Body of pancreas (tissue), 4 donors: ENCODE measurements at regions not wholly inside any gene's neighbourhood (a gene's known extent, or its start where the extent isn't known, plus 50 kb on each side); places are given as distances from the start of the nearest gene placed in this dataset.

Experiments
- ATAC-seq: fragments of 150-250 bp; one replicate; pipeline ENCODE4 v1.9.1; 2016
- DNase-seq, 4 donors: peaks; one replicate each; pipeline ENCODE4 v3.0.0-alpha.2; 2019
- H3K27ac ChIP-seq, 4 donors: fragments of 200-600 bp; sonication (generic); 1 replicate in 3 of 4; 2 replicates in 1 of 4; pipeline versions ENCODE4 v1.5.1 to v1.6.1; 2016 to 2019; ENCODE audit warnings: mild to moderate bottlenecking in 1 of 4, mixed read lengths in 1 of 4, moderate library complexity in 1 of 4
- H3K27me3 ChIP-seq, 2 donors: fragments of 200-600 bp; sonication (generic); one replicate each; pipeline ENCODE4 v1.6.0; 2016; ENCODE audit warnings: mild to moderate bottlenecking in 1 of 2
- H3K36me3 ChIP-seq, 2 donors: fragments of 200-600 bp; sonication (generic); replicated peaks in 1 of 2; 2 replicates each; pipeline ENCODE4 v1.5.1; 2016; ENCODE audit warnings: low read depth in 2 of 2; ENCODE audit not compliant: insufficient read depth in 1 of 2
- H3K4me1 ChIP-seq: fragments of 200-600 bp; sonication (generic); one replicate; pipeline ENCODE4 v1.6.0; 2016
- H3K4me3 ChIP-seq, 2 donors: fragments of 200-600 bp; sonication (generic); 1 replicate in 1 of 2; 2 replicates in 1 of 2; pipeline ENCODE4 v1.5.1; 2016 to 2019
- H3K9me3 ChIP-seq, 3 donors: fragments of 200-600 bp; sonication (generic); 1 replicate in 2 of 3; 2 replicates in 1 of 3; pipeline ENCODE4 v1.5.1; 2016
- CTCF ChIP-seq, 7 experiments: fragments of 450-650 bp in 4 of 7; fragments of 200-600 bp in 3 of 7; sonication (generic) in 3 of 7; IDR thresholded peaks; one replicate each; pipeline ENCODE4 v1.5.1; 2016 to 2019; ENCODE audit warnings: antibody characterized with exemption in 7 of 7
- POLR2A ChIP-seq, 3 donors: fragments of 450-650 bp; IDR thresholded peaks; one replicate each; pipeline ENCODE4 v1.6.1; 2016; ENCODE audit warnings: antibody characterized with exemption in 3 of 3, mild to moderate bottlenecking in 2 of 3
- WGBS, 2 donors: methylation state at CpG; one replicate each; pipeline ENCODE4 v1.1.5; 2017; 5-methylcytosine and 5-hydroxymethylcytosine counted together
- intact Hi-C: fragments of 100-400 bp; cut with DNase I; formaldehyde crosslinking; loops from one replicate; pipeline ENCODE4 v1.15.1; 2023

DNA sequence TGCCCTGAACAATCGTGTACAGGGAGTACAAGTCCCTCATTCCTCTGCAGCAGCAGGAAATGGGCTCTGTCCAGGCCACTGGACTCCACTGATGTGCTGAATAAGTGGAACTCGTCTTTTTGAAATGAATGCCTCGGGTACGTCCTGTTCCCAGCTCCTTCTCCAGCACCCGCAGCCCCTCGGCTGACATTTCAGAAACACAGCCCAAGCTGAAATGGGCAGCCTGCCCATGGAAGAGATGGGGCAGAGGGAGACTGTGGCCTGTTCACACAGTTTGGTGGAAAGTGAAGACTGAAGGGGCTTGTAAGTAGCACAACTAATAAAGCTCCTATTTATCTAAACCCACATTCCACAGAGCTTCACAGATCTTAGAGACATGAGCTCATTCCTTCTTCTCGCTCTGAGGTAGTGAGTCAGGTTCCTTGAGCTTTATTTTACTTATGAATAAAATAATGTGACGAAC, 498.6 kb downstream of the TXNL1 start:
- Histone ChIP-seq H3K27me3 (no peaks in the 10 kb centered on the region), H3K36me3 (no peaks in the 10 kb centered on the region), H3K4me1 (no peaks in the 10 kb centered on the region), H3K27ac (peak overlapping the region in 1 of 4 donors; percentile 3), H3K4me3 (no peak overlapping the region), H3K9me3 (no peaks in the 10 kb centered on the region)
- intact Hi-C loops, result no loop called here
- 79 to 95% methylated on average over 8 of the region's 8 CpGs for WGBS, 2 donors
- DNase-seq (peak; percentile 13 to 26 (median 16)), ATAC-seq (peak; percentile 67)
- no peak for TF ChIP-seq POLR2A (IDR thresholded peaks at IDR 0.05)
- TF ChIP-seq CTCF (IDR thresholded peaks at IDR 0.05), result no peak

DNA sequence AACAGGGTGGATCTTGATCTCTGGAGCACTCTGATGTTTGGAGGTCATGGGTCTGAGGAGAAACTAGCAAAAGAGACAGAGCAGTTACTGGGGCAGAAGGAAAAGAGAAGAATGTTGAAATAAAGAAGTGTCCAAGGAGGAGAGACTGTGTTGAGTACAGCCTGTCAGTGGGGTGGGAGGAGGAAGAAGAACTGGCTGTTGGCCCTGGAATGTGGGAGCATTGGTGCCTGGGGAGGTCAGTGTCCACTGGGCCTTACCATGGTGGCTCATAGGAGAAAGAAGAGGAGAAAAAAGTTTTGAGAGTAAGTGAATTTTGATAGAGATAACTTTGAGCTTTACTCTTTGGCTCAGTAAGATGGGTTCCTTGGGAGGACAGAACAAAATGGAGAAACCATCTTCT, 499.0 kb downstream of the TXNL1 start:
- DNase-seq (peak in 1 of 4 donors; percentile 11), ATAC-seq (peak; percentile 33)
- no peaks in the 10 kb centered on the region for H3K36me3 ChIP-seq
- H3K27ac ChIP-seq, result peak overlapping the region in 1 of 4 donors; percentile 3
- no peak overlapping the region for H3K4me3 ChIP-seq
- TF ChIP-seq POLR2A (IDR thresholded peaks at IDR 0.05), result no peak
- TF ChIP-seq CTCF (IDR thresholded peaks at IDR 0.05), result no peak
- intact Hi-C loops, result no loop called here
- H3K4me1 ChIP-seq, result no peaks in the 10 kb centered on the region
- H3K9me3 ChIP-seq, result no peaks in the 10 kb centered on the region
- H3K27me3 ChIP-seq, result no peaks in the 10 kb centered on the region

- DNase-seq (no peak), ATAC-seq (no peak)
- Histone ChIP-seq H3K27ac (no peak overlapping the region), H3K9me3 (no peaks in the 10 kb centered on the region), H3K27me3 (no peaks in the 10 kb centered on the region), H3K36me3 (no peaks in the 10 kb centered on the region), H3K4me1 (no peaks in the 10 kb centered on the region), H3K4me3 (no peak overlapping the region)
- TF ChIP-seq CTCF (IDR thresholded peaks at IDR 0.05), result no peak
- TF ChIP-seq POLR2A (IDR thresholded peaks at IDR 0.05), result no peak
- WGBS, 2 donors, result 93 to 94% methylated on average over 2 of the region's 2 CpGs
- intact Hi-C loops, result no loop called here
Observed at GRCh38 chr18:56136105-56136504, 502.3 kb downstream of the TXNL1 start.

- intact Hi-C loops, result no loop called here
- no peak for ATAC-seq
- Histone ChIP-seq H3K4me3 (no peak overlapping the region), H3K27ac (no peak overlapping the region), H3K4me1 (peaks cover 8% of the 10 kb centered on the region), H3K36me3 (no peaks in the 10 kb centered on the region), H3K9me3 (no peaks in the 10 kb centered on the region), H3K27me3 (no peaks in the 10 kb centered on the region)
- 90 to 93% methylated on average over 2 of the region's 2 CpGs for WGBS, 2 donors
- TF ChIP-seq POLR2A (IDR thresholded peaks at IDR 0.05), result no peak
- no peak for TF ChIP-seq CTCF (IDR thresholded peaks at IDR 0.05)
- DNase-seq, result no peak
Observed at GRCh38 chr18:56130481-56130880, 507.9 kb downstream of the TXNL1 start.

DNA sequence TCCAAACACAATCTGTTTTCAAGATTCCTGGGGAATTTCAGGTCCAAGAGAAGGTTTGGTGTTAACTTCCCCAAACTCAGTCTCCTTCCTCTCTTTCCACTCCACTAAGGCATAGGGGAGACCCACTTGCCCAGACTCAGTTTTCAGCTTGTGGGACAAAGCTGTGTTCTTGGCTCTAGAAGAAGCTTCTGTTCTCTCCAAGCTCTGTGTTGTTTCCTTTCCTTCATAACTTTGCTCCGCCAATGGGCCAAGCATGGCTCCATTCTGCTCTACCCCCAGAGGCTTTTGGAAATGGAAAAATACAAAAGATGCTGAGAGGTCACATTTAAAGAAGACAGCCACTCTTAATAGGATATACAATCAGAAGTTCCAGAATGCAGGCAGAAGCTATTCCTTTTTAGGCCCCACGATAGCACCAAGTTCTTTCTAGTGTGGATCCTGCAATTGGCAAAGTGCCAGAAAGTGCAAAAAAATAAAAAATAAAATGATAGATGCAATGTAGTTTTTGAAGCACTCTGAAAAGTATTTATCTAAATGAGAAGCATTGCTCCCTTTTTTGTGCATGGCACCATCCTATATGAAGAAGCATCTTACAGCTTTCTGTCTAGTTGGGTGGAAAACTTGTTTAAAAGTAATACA, 510.1 kb downstream of the TXNL1 start:
- no peak for ATAC-seq
- Histone ChIP-seq H3K4me1 (peaks cover 8% of the 10 kb centered on the region), H3K9me3 (no peaks in the 10 kb centered on the region), H3K36me3 (no peaks in the 10 kb centered on the region), H3K4me3 (no peak overlapping the region), H3K27ac (no peak overlapping the region), H3K27me3 (no peaks in the 10 kb centered on the region)
- intact Hi-C loops, result no loop called here
- WGBS, 2 donors, result 42 to 61% methylated on average over 2 of the region's 2 CpGs
- TF ChIP-seq CTCF (IDR thresholded peaks at IDR 0.05) (no peak), POLR2A (IDR thresholded peaks at IDR 0.05) (no peak)
- no peak for DNase-seq
